GM12891 (cell line): ENCODE measurements at regions not wholly inside any gene's neighbourhood (a gene's known extent, or its start where the extent isn't known, plus 50 kb on each side); places are given as distances from the start of the nearest gene placed in this dataset.

ENCODE experiments used
- POLR2A ChIP-seq: IDR thresholded peaks from 2 replicates; pipeline ENCODE4 v1.6.1; 2011; ENCODE audit warnings: low read depth, low read length, control low read depth
- POLR2AphosphoS5 ChIP-seq: IDR thresholded peaks from 2 replicates; pipeline ENCODE4 v1.6.1; 2011; ENCODE audit warnings: low read depth, low read length, control low read depth
- TAF1 ChIP-seq: IDR thresholded peaks from 2 replicates; pipeline ENCODE4 v1.6.1; 2011; ENCODE audit warnings: low read depth, low read length, control low read depth

- TF ChIP-seq POLR2A (no peak), POLR2AphosphoS5 (no peak), TAF1 (no peak)
Observed at GRCh38 chr1:244112636-244113035, 61.6 kb downstream of the ZBTB18 start.
